ENCODE measurements at regions not wholly inside any gene's neighbourhood (a gene's known extent, or its start where the extent isn't known, plus 50 kb on each side); places are given as distances from the start of the nearest gene placed in this dataset.

GRCh38 chr11:92839450-92839849, 130.0 kb upstream of the MTNR1B start:
- no peak overlapping the region for H2BK15ac ChIP-seq (ENCODE audit: low read length)

More at GRCh38 chr11:92839450-92839849, 130.0 kb upstream of the MTNR1B start:
- Histone ChIP-seq H3K56ac (replicated peaks; ENCODE audit: insufficient read length, low read depth, low read length) (no peak overlapping the region), H4K5ac (ENCODE audit: insufficient read length, low read depth, low read length) (no peak overlapping the region), H3K27me3 (replicated peaks in 1 of 4; ENCODE audit: control insufficient read depth in 3 of 4, extremely low read depth in 1 of 4, insufficient read depth in 3 of 4, low read length in 3 of 4) (no peaks in the 10 kb centered on the region), H4K91ac (replicated peaks; ENCODE audit: insufficient read length, low read length) (no peak overlapping the region), H3K9me3 (ENCODE audit: insufficient read depth in 2 of 2, low read depth in 1 of 2, low read length in 1 of 2) (no peaks in the 10 kb centered on the region), H2BK20ac (ENCODE audit: low read length) (no peak overlapping the region), H3K14ac (ENCODE audit: insufficient read length) (no peak overlapping the region), H2BK120ac (replicated peaks; ENCODE audit: low read depth, low read length) (no peak overlapping the region), H2BK5ac (ENCODE audit: low read depth, low read length) (no peak overlapping the region), H3K4me2 (ENCODE audit: insufficient read depth in 1 of 2, low read depth in 2 of 2, low read length in 2 of 2) (no peak overlapping the region), H2AK5ac (ENCODE audit: low read depth, low read length) (no peak overlapping the region), H3K18ac (ENCODE audit: extremely low read depth, low read length) (no peak overlapping the region), H3K4me1 (replicated peaks in 1 of 4; ENCODE audit: control insufficient read depth in 3 of 4, insufficient read depth in 4 of 4, low read length in 3 of 4) (peaks cover 0 to 15% (median 9%) of the 10 kb centered on the region in 4 experiments; a peak in 6 of 7 replicates), H3K9ac (replicated peaks in 1 of 4; ENCODE audit: extremely low read depth in 1 of 4, low read depth in 3 of 4, low read length in 3 of 4) (no peak overlapping the region), H3K79me2 (ENCODE audit: control insufficient read depth in 1 of 2, insufficient read depth in 2 of 2, low read length in 2 of 2) (no peaks in the 10 kb centered on the region), H3K36me3 (ENCODE audit: control insufficient read depth in 2 of 4, insufficient read depth in 4 of 4, low read length in 3 of 4) (peaks cover 0 to 2% (median 0%) of the 10 kb centered on the region in 4 experiments; a peak in 1 of 8 replicates), H2BK12ac (ENCODE audit: low read depth, low read length) (no peak overlapping the region), H3K4me3 (ENCODE audit: extremely low read depth in 1 of 4, insufficient read depth in 2 of 4, low read depth in 3 of 4, low read length in 4 of 4) (no peak overlapping the region), H4K8ac (ENCODE audit: extremely low read depth, insufficient read depth, low read length) (no peak overlapping the region), H3K23me2 (ENCODE audit: low read depth, low read length) (no peaks in the 10 kb centered on the region), H4K20me1 (replicated peaks in 1 of 2; ENCODE audit: control insufficient read depth in 1 of 2, insufficient read depth in 2 of 2, low read length in 2 of 2) (no peaks in the 10 kb centered on the region), H3K79me1 (ENCODE audit: low read depth, low read length) (no peaks in the 10 kb centered on the region; the same call in 1 of the 2 replicates), H2AFZ (ENCODE audit: low read length) (no peak overlapping the region), H3K4ac (replicated peaks; ENCODE audit: insufficient read length, low read depth, low read length) (no peak overlapping the region), H3K23ac (ENCODE audit: insufficient read length) (no peak overlapping the region), H3K27ac (ENCODE audit: low read depth, low read length) (no peak overlapping the region)
- CTCF ChIA-PET (ENCODE audit: partially characterized antibody) = interaction anchor here (0.5 to 1.5 kb wide), 3 partner anchors 26 to 145 kb away, joined by 3 to 4 read pairs (median 3); no protein-coding TSS in a partner anchor
- POLR2A ChIA-PET (ENCODE audit: partially characterized antibody) = no interaction called here
- FAIRE-seq = no peak
- no peak for TF ChIP-seq SP4 (IDR thresholded peaks at IDR 0.05; ENCODE audit: low read length)
- TF ChIP-seq KDM5A (IDR thresholded peaks at IDR 0.05; ENCODE audit: low read length) = no peak
- no peak for TF ChIP-seq RXRA (IDR thresholded peaks at IDR 0.05; ENCODE audit: insufficient read depth, low read depth, low read length)
- TF ChIP-seq POLR2A (IDR thresholded peaks at IDR 0.05; ENCODE audit: control extremely low read depth in 1 of 2, low read depth in 2 of 2, low read length in 2 of 2) = no peak
- TF ChIP-seq EGR1 (IDR thresholded peaks at IDR 0.05; ENCODE audit: borderline replicate concordance, low read depth, low read length) = no peak
- no peak for TF ChIP-seq CHD2 (IDR thresholded peaks at IDR 0.05; ENCODE audit: low read length)
- TF ChIP-seq MAX (IDR thresholded peaks at IDR 0.05) = no peak
- no peak for TF ChIP-seq TBP (IDR thresholded peaks at IDR 0.05; ENCODE audit: low read depth, low read length)
- 80% methylated on average over 5 of the region's 5 CpGs; no CpG with 5 or more reads in 1 of the 2 experiments for WGBS, 2 experiments (ENCODE audit: extremely low coverage in 1 of 2, insufficient coverage in 1 of 2, insufficient read length in 1 of 2, insufficient replicate concordance in 2 of 2, low coverage in 1 of 2, low lambda C conversion rate in 2 of 2, missing lambda C conversion rate in 1 of 2)
- no peak for DNase-seq (ENCODE audit: low read depth in 1 of 2, low spot score in 2 of 2)
